Neural cell (in vitro differentiated cells): ENCODE measurements at regions not wholly inside any gene's neighbourhood (a gene's known extent, or its start where the extent isn't known, plus 50 kb on each side); places are given as distances from the start of the nearest gene placed in this dataset.

ENCODE experiments used
- EP300 ChIP-seq: fragments of 450-650 bp; conservative IDR thresholded peaks from 2 replicates; pipeline ENCODE4 v1.6.1; 2014; ENCODE audit warnings: antibody characterized with exemption, mild to moderate bottlenecking, moderate library complexity; ENCODE audit not compliant: poor library complexity, severe bottlenecking
- MXI1 ChIP-seq: fragments of 450-650 bp; conservative IDR thresholded peaks from 2 replicates; pipeline ENCODE4 v1.6.1; 2014; ENCODE audit warnings: antibody characterized with exemption, mild to moderate bottlenecking; ENCODE audit not compliant: poor library complexity, severe bottlenecking
- RAD21 ChIP-seq: fragments of 450-650 bp; conservative IDR thresholded peaks from 2 replicates; pipeline ENCODE4 v1.6.1; 2014; ENCODE audit warnings: antibody characterized with exemption, mild to moderate bottlenecking, moderate library complexity
- TF ChIP-seq, protein P1 (sequence below): fragments of 450-650 bp; IDR thresholded peaks from 2 replicates; pipeline ENCODE4 v1.5.1; 2014; ENCODE audit warnings: antibody characterized with exemption, mild to moderate bottlenecking, moderate library complexity; ENCODE audit not compliant: poor library complexity, severe bottlenecking

DNA sequence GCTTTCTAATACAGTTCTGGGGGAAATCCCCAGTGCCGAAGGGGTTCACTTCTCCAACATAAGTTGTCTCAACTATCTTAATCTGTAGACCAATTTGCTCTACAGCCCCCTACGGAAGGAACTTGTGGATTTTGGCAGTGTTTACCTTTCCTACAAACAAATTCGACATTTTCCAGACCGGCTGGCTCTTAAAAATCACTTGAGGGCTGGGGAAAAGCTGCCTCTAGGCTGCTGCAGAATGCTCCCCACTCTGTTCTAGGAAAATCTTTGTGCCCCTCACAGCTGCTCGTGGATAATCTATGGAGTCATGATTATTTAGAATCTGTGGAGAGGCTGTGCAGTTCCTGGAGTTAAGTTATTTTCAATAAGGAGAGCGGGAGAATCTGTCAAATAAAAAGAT, 474.6 kb upstream of the FZD8 start:
- TF ChIP-seq MXI1 (no peak), EP300 (no peak), RAD21 (no peak)
- TF ChIP-seq, protein P1, sequence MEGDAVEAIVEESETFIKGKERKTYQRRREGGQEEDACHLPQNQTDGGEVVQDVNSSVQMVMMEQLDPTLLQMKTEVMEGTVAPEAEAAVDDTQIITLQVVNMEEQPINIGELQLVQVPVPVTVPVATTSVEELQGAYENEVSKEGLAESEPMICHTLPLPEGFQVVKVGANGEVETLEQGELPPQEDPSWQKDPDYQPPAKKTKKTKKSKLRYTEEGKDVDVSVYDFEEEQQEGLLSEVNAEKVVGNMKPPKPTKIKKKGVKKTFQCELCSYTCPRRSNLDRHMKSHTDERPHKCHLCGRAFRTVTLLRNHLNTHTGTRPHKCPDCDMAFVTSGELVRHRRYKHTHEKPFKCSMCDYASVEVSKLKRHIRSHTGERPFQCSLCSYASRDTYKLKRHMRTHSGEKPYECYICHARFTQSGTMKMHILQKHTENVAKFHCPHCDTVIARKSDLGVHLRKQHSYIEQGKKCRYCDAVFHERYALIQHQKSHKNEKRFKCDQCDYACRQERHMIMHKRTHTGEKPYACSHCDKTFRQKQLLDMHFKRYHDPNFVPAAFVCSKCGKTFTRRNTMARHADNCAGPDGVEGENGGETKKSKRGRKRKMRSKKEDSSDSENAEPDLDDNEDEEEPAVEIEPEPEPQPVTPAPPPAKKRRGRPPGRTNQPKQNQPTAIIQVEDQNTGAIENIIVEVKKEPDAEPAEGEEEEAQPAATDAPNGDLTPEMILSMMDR: no peak
